Neutrophil (primary cell): ENCODE measurements at regions not wholly inside any gene's neighbourhood (a gene's known extent, or its start where the extent isn't known, plus 50 kb on each side); places are given as distances from the start of the nearest gene placed in this dataset.

Experiments used
- H3K27ac ChIP-seq: fragments of 200-600 bp; sonication (generic); 2 replicates; pipeline ENCODE4 v1.5.1; 2016; ENCODE audit warnings: mild to moderate bottlenecking, moderate library complexity
- H3K27me3 ChIP-seq: fragments of 200-600 bp; sonication (generic); 2 replicates; pipeline ENCODE4 v1.6.0; 2016; ENCODE audit warnings: mild to moderate bottlenecking
- H3K36me3 ChIP-seq: fragments of 200-600 bp; sonication (generic); 2 replicates; pipeline ENCODE4 v1.5.1; 2017
- H3K4me1 ChIP-seq, 2 experiments: fragments of 200-600 bp in 1 of 2; sonication (generic) in 1 of 2; 1 replicate in 1 of 2; 2 replicates in 1 of 2; pipeline versions ENCODE4 v1.5.1 to v1.6.1; 2013 to 2016; ENCODE audit warnings: low read depth in 1 of 2, low read length in 1 of 2, mild to moderate bottlenecking in 1 of 2, moderate library complexity in 1 of 2; ENCODE audit not compliant: control insufficient read depth in 1 of 2, insufficient read depth in 1 of 2
- H3K4me3 ChIP-seq, 2 experiments: fragments of 200-600 bp in 1 of 2; sonication (generic) in 1 of 2; 1 replicate in 1 of 2; 2 replicates in 1 of 2; pipeline ENCODE4 v1.5.1; 2013 to 2016; ENCODE audit warnings: low read depth in 1 of 2, low read length in 1 of 2, mild to moderate bottlenecking in 1 of 2, moderate library complexity in 1 of 2
- H3K9me3 ChIP-seq: fragments of 200-600 bp; sonication (generic); 2 replicates; pipeline ENCODE4 v1.5.1; 2016
- CTCF ChIP-seq: fragments of 200-600 bp; sonication (generic); IDR thresholded peaks from 2 replicates; pipeline ENCODE4 v1.5.1; 2016; ENCODE audit warnings: antibody characterized with exemption

- no peak overlapping the region for H3K4me3 ChIP-seq
- no peaks in the 10 kb centered on the region for H3K27me3 ChIP-seq
- H3K4me1 ChIP-seq = no peaks in the 10 kb centered on the region
- no peak overlapping the region for H3K27ac ChIP-seq
- no peaks in the 10 kb centered on the region for H3K36me3 ChIP-seq
- H3K9me3 ChIP-seq = no peaks in the 10 kb centered on the region
- no peak for TF ChIP-seq CTCF
These were observed 142.7 kb upstream of the GGTLC1 start for GRCh38 chr20:24131281-24131680.

- no peak overlapping the region for H3K4me3 ChIP-seq
- TF ChIP-seq CTCF = no peak
- no peaks in the 10 kb centered on the region for H3K4me1 ChIP-seq
- H3K9me3 ChIP-seq = no peaks in the 10 kb centered on the region
- H3K27ac ChIP-seq = no peak overlapping the region
- no peaks in the 10 kb centered on the region for H3K27me3 ChIP-seq
- no peaks in the 10 kb centered on the region for H3K36me3 ChIP-seq
These were observed 141.1 kb upstream of the GGTLC1 start for GRCh38 chr20:24129641-24130040.

- H3K4me1 ChIP-seq = no peaks in the 10 kb centered on the region
- TF ChIP-seq CTCF = no peak
These were observed 136.5 kb upstream of the GGTLC1 start for GRCh38 chr20:24124951-24125650.

GRCh38 chr20:24124003-24124402 is 135.4 kb upstream of the GGTLC1 start:
- H3K27ac ChIP-seq = no peak overlapping the region
- H3K36me3 ChIP-seq = no peaks in the 10 kb centered on the region
- H3K27me3 ChIP-seq = no peaks in the 10 kb centered on the region
- no peaks in the 10 kb centered on the region for H3K9me3 ChIP-seq
- H3K4me3 ChIP-seq = no peak overlapping the region
- TF ChIP-seq CTCF = no peak
- H3K4me1 ChIP-seq = no peaks in the 10 kb centered on the region

More at GRCh38 chr20:24124951-24125650, 136.5 kb upstream of the GGTLC1 start:
- Histone ChIP-seq H3K27me3 (no peaks in the 10 kb centered on the region), H3K4me3 (no peak overlapping the region), H3K36me3 (no peaks in the 10 kb centered on the region), H3K27ac (no peak overlapping the region), H3K9me3 (no peaks in the 10 kb centered on the region)

- H3K9me3 ChIP-seq = no peaks in the 10 kb centered on the region
- no peaks in the 10 kb centered on the region for H3K27me3 ChIP-seq
- no peaks in the 10 kb centered on the region for H3K36me3 ChIP-seq
- H3K4me1 ChIP-seq = no peaks in the 10 kb centered on the region
- no peak overlapping the region for H3K27ac ChIP-seq
- TF ChIP-seq CTCF = no peak
- no peak overlapping the region for H3K4me3 ChIP-seq
These were observed 130.0 kb upstream of the GGTLC1 start for GRCh38 chr20:24118441-24119175.
